ENCODE measurements at regions not wholly inside any gene's neighbourhood (a gene's known extent, or its start where the extent isn't known, plus 50 kb on each side); places are given as distances from the start of the nearest gene placed in this dataset.

GRCh38 chr7:57579454-57579853 lies 129.5 kb downstream of the ZNF716 start:
- TF ChIP-seq, protein P1, sequence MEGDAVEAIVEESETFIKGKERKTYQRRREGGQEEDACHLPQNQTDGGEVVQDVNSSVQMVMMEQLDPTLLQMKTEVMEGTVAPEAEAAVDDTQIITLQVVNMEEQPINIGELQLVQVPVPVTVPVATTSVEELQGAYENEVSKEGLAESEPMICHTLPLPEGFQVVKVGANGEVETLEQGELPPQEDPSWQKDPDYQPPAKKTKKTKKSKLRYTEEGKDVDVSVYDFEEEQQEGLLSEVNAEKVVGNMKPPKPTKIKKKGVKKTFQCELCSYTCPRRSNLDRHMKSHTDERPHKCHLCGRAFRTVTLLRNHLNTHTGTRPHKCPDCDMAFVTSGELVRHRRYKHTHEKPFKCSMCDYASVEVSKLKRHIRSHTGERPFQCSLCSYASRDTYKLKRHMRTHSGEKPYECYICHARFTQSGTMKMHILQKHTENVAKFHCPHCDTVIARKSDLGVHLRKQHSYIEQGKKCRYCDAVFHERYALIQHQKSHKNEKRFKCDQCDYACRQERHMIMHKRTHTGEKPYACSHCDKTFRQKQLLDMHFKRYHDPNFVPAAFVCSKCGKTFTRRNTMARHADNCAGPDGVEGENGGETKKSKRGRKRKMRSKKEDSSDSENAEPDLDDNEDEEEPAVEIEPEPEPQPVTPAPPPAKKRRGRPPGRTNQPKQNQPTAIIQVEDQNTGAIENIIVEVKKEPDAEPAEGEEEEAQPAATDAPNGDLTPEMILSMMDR (conservative IDR thresholded peaks at IDR 0.05) = no peak
- no peak for TF ChIP-seq EZH2 (IDR thresholded peaks at IDR 0.05; ENCODE audit: low read depth)

Data from PC-9 (cell line).